Upper lobe of left lung (tissue), 4 donors: ENCODE measurements at regions not wholly inside any gene's neighbourhood (a gene's known extent, or its start where the extent isn't known, plus 50 kb on each side); places are given as distances from the start of the nearest gene placed in this dataset.

Experiments
- EP300 ChIP-seq, 4 donors: sonication (generic); formaldehyde crosslinking; IDR thresholded peaks; one replicate each; pipeline ENCODE4 v1.5.1; 2017; ENCODE audit warnings: antibody characterized with exemption in 4 of 4, control low read depth in 2 of 4
- POLR2A ChIP-seq, 4 donors: fragments of 450-650 bp; IDR thresholded peaks; one replicate each; pipeline ENCODE4 v1.5.1; 2016 to 2017; ENCODE audit warnings: antibody characterized with exemption in 4 of 4, mild to moderate bottlenecking in 2 of 4
- POLR2AphosphoS5 ChIP-seq, 2 donors: sonication (generic); formaldehyde crosslinking; IDR thresholded peaks; one replicate each; pipeline ENCODE4 v1.5.1; 2017; ENCODE audit warnings: antibody characterized with exemption in 2 of 2
- TF ChIP-seq, protein P1 (sequence below), 6 experiments: fragments of 450-650 bp in 4 of 6; fragments of 200-600 bp in 2 of 6; sonication (generic) in 2 of 6; IDR thresholded peaks; one replicate each; pipeline ENCODE4 v1.5.1; 2016 to 2019; ENCODE audit warnings: antibody characterized with exemption in 6 of 6

DNA sequence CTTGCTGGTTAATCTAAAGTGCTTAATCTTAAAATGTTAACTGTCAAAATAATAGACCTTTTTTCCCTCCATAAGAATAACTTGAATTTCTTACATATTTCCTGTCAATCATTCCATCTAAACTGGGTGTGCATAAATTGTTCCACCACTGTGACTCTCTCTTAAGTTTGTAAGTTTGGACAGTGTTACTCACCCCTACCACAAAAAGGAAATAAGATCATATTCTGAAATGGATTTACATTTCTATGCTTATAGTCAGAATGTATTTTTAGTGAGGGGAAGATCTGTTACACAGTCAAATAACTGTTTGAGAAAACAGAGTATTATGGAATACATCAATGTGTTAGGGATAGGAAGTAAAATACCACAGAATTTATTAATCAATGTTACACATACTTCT lies 109.6 kb upstream of the DPYD start:
- no peak for TF ChIP-seq EP300 (IDR thresholded peaks at IDR 0.05)
- TF ChIP-seq, protein P1, sequence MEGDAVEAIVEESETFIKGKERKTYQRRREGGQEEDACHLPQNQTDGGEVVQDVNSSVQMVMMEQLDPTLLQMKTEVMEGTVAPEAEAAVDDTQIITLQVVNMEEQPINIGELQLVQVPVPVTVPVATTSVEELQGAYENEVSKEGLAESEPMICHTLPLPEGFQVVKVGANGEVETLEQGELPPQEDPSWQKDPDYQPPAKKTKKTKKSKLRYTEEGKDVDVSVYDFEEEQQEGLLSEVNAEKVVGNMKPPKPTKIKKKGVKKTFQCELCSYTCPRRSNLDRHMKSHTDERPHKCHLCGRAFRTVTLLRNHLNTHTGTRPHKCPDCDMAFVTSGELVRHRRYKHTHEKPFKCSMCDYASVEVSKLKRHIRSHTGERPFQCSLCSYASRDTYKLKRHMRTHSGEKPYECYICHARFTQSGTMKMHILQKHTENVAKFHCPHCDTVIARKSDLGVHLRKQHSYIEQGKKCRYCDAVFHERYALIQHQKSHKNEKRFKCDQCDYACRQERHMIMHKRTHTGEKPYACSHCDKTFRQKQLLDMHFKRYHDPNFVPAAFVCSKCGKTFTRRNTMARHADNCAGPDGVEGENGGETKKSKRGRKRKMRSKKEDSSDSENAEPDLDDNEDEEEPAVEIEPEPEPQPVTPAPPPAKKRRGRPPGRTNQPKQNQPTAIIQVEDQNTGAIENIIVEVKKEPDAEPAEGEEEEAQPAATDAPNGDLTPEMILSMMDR (IDR thresholded peaks at IDR 0.05) = no peak
- TF ChIP-seq POLR2A (IDR thresholded peaks at IDR 0.05) = no peak
- TF ChIP-seq POLR2AphosphoS5 (IDR thresholded peaks at IDR 0.05) = no peak
